ENCODE measurements at regions not wholly inside any gene's neighbourhood (a gene's known extent, or its start where the extent isn't known, plus 50 kb on each side); places are given as distances from the start of the nearest gene placed in this dataset.

DNA sequence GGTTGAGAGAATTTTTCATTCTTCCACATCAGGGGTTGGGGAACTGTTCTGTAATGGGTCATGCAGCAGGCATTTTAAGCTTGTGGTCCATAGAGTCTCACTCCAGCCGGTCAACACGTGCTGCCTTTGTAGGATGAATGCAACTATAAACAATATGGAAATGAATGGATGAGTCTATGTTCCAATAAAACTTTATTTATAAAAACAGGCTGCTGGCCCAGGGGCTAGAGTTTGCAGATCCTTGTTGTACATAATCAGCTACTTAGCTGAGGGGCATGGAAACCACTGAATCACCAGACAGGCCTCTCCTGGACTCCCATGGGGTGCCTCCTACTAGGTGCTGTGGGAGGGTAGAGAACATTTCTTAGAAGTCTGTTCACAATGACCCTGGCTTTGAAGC, 243.4 kb downstream of the BMP7 start:
- CTCF ChIA-PET = interaction anchor here (0.5 kb wide), 1 partner anchor 527 kb away, joined by 4 read pairs; no protein-coding TSS in a partner anchor
- DNase-seq = no peak
- Mint-ChIP-seq H3K36me3 (ENCODE audit: insufficient read depth, unreplicated experiment) (no peaks in the 10 kb centered on the region), H3K4me1 (ENCODE audit: low read depth, unreplicated experiment) (no peaks in the 10 kb centered on the region), H3K27ac (ENCODE audit: unreplicated experiment) (no peak overlapping the region), H3K9me3 (ENCODE audit: low read depth, unreplicated experiment) (no peaks in the 10 kb centered on the region), H3K27me3 (ENCODE audit: unreplicated experiment) (peaks cover 100% of the 10 kb centered on the region), H3K4me3 (ENCODE audit: low read depth, unreplicated experiment) (no peak overlapping the region)
- BruUV-seq (replicated peaks) = no TSS peak
- TF ChIP-seq, protein P1, sequence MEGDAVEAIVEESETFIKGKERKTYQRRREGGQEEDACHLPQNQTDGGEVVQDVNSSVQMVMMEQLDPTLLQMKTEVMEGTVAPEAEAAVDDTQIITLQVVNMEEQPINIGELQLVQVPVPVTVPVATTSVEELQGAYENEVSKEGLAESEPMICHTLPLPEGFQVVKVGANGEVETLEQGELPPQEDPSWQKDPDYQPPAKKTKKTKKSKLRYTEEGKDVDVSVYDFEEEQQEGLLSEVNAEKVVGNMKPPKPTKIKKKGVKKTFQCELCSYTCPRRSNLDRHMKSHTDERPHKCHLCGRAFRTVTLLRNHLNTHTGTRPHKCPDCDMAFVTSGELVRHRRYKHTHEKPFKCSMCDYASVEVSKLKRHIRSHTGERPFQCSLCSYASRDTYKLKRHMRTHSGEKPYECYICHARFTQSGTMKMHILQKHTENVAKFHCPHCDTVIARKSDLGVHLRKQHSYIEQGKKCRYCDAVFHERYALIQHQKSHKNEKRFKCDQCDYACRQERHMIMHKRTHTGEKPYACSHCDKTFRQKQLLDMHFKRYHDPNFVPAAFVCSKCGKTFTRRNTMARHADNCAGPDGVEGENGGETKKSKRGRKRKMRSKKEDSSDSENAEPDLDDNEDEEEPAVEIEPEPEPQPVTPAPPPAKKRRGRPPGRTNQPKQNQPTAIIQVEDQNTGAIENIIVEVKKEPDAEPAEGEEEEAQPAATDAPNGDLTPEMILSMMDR (IDR thresholded peaks at IDR 0.05; ENCODE audit: unreplicated experiment) = no peak
- intact Hi-C loops (cut with micrococcal nuclease; ENCODE audit: unreplicated experiment) = no loop called here

GRCh38 chr20:57023997-57024396, 242.4 kb downstream of the BMP7 start:
- intact Hi-C loops (cut with micrococcal nuclease; ENCODE audit: unreplicated experiment) = no loop called here
- TF ChIP-seq, protein P1 (IDR thresholded peaks at IDR 0.05; ENCODE audit: unreplicated experiment) = no peak
- no peak for DNase-seq
- no TSS peak for BruUV-seq (replicated peaks)
- peaks cover 100% of the 10 kb centered on the region for H3K27me3 Mint-ChIP-seq (ENCODE audit: unreplicated experiment)
- H3K9me3 Mint-ChIP-seq (ENCODE audit: low read depth, unreplicated experiment) = no peaks in the 10 kb centered on the region
- no peaks in the 10 kb centered on the region for H3K4me1 Mint-ChIP-seq (ENCODE audit: low read depth, unreplicated experiment)
- no peak overlapping the region for H3K27ac Mint-ChIP-seq (ENCODE audit: unreplicated experiment)
- CTCF ChIA-PET = no interaction called here
- H3K36me3 Mint-ChIP-seq (ENCODE audit: insufficient read depth, unreplicated experiment) = no peaks in the 10 kb centered on the region
- no peak overlapping the region for H3K4me3 Mint-ChIP-seq (ENCODE audit: low read depth, unreplicated experiment)

DNA sequence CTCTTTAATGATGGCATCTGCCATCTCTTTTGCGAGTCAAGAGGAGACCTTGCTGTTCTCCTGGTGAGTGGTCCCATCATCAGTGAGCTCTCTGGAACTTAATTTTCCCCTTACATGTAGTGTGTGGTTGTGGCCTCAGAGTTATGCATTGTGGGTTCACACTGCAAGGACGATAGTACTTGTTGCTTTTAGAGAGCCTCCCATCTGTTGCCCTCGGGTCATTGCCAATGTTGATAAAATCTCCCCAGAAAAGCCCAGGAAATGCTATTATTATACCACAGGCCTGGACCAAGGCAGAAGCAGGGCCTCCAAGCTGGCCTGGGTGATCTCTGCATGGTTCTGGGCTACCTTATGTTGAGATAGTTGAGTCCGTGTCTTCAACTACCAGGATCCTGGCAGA, 241.6 kb downstream of the BMP7 start:
- H3K27me3 Mint-ChIP-seq (ENCODE audit: unreplicated experiment) = peaks cover 100% of the 10 kb centered on the region
- H3K27ac Mint-ChIP-seq (ENCODE audit: unreplicated experiment) = no peak overlapping the region
- no peak overlapping the region for H3K4me3 Mint-ChIP-seq (ENCODE audit: low read depth, unreplicated experiment)
- CTCF ChIA-PET = no interaction called here
- TF ChIP-seq, protein P1 (IDR thresholded peaks at IDR 0.05; ENCODE audit: unreplicated experiment) = no peak
- no peaks in the 10 kb centered on the region for H3K36me3 Mint-ChIP-seq (ENCODE audit: insufficient read depth, unreplicated experiment)
- intact Hi-C loops (cut with micrococcal nuclease; ENCODE audit: unreplicated experiment) = no loop called here
- BruUV-seq (replicated peaks) = no TSS peak
- H3K9me3 Mint-ChIP-seq (ENCODE audit: low read depth, unreplicated experiment) = no peaks in the 10 kb centered on the region
- H3K4me1 Mint-ChIP-seq (ENCODE audit: low read depth, unreplicated experiment) = no peaks in the 10 kb centered on the region
- DNase-seq = no peak

DNA sequence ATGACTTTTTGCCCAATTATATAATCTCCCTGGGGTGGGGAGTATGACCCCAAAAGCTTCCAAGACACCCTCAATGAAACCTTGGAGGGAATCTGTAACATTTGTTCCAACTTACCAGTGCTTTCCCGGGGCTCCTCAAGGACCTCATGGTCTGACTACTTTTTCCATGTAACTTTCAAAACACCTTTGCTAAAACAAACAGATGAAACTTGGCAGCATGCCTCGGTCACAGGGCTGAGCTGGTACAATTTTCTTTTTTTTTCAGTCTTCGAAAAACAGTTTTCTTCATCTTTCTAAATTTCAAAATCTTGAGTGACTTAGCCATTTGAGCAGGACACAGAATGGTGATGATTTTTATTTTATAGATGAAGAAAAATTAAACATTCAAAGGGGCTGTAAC, 241.2 kb downstream of the BMP7 start:
- peaks cover 100% of the 10 kb centered on the region for H3K27me3 Mint-ChIP-seq (ENCODE audit: unreplicated experiment)
- DNase-seq = no peak
- H3K36me3 Mint-ChIP-seq (ENCODE audit: insufficient read depth, unreplicated experiment) = no peaks in the 10 kb centered on the region
- no peak overlapping the region for H3K27ac Mint-ChIP-seq (ENCODE audit: unreplicated experiment)
- TF ChIP-seq, protein P1 (IDR thresholded peaks at IDR 0.05; ENCODE audit: unreplicated experiment) = no peak
- no peaks in the 10 kb centered on the region for H3K9me3 Mint-ChIP-seq (ENCODE audit: low read depth, unreplicated experiment)
- H3K4me1 Mint-ChIP-seq (ENCODE audit: low read depth, unreplicated experiment) = no peaks in the 10 kb centered on the region
- no TSS peak for BruUV-seq (replicated peaks)
- CTCF ChIA-PET = interaction anchor here (0.7 kb wide), 1 partner anchor 8 kb away, joined by 3 read pairs; no protein-coding TSS in a partner anchor
- H3K4me3 Mint-ChIP-seq (ENCODE audit: low read depth, unreplicated experiment) = no peak overlapping the region
- intact Hi-C loops (cut with micrococcal nuclease; ENCODE audit: unreplicated experiment) = no loop called here
